ENCODE measurements at regions not wholly inside any gene's neighbourhood (a gene's known extent, or its start where the extent isn't known, plus 50 kb on each side); places are given as distances from the start of the nearest gene placed in this dataset.
A peak's percentile ranks its signal among the peaks of the same experiment; 100 is the strongest.

DNA sequence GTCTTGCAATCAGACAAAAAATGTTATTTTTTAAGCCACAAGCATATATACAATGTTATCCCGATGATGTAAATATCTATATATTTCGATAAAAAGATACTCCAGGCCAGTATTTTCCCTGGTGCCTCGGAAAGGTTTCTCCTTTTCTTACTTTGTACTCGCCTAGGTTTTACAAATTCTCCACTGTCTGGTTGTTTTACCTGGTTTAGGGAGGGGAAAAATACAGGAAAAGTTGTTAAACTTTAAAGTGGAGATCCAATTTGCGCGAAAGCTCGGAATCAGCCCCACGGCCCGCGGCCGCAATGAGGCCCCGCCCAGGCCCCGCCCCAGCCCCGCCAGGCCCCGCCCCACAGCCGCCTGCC lies 58.4 kb upstream of the WNT7B start:
- Histone ChIP-seq H3K27ac (peak overlapping the region; percentile 39 to 77), H3K27me3 (no peaks in the 10 kb centered on the region), H3K36me3 (no peaks in the 10 kb centered on the region), H3K4me3 (peak overlapping the region; percentile 43 to 47), H3K4me1 (peaks cover 0 to 19% (median 11%) of the 10 kb centered on the region in 4 donors), H3K9me3 (no peaks in the 10 kb centered on the region)
- intact Hi-C loops (cut with DNase I; ENCODE audit: low total_unique reads): no loop called here
- no peak for DNase-seq
- no peak for TF ChIP-seq CTCF (IDR thresholded peaks at IDR 0.05)

DNA sequence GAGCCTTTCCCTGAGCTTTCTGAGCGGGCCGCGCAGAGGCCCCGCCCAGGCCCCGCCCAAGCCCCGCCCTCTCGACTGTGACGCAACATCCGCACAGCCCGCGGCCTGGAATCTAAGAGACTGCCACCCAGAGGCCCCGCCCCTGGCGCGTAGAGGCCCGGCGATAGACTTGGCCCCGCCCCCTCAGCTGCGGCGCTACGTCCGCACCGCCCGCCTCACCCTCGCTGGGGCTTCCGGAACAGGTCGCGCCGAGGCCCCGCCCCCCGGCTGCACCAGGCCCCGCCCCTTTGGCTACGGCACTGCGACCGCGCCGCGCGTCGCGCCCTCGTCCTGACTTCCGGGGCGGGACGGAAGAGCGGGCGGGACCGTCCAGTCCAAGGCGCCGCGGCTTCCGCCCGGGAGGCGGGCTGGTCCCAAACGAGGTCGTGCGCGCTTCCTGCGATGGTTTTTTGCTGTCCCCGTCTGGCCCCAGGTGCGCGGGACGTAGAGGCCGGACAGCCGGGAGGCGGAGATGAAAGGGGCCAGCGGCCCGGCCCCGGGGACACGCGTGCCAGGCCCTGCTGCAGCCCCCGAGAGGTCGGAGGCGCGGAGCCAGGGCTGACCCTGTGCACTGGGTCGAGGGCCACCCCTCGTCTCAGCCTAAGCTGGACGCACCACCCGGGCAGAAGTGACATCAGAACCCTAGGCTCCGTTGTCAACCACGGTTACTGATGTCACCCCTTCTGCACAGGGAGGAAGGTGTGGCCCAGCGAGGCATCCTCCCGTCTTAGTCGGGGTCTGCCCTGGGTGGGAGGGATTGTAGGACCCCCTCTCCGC lies 59.0 kb upstream of the WNT7B start:
- DNase-seq: peak; percentile 99 to 100
- intact Hi-C loops (cut with DNase I; ENCODE audit: low total_unique reads): no loop called here
- Histone ChIP-seq H3K4me3 (peak overlapping the region; percentile 64 to 87), H3K27me3 (no peaks in the 10 kb centered on the region), H3K4me1 (peaks cover 0 to 19% (median 11%) of the 10 kb centered on the region in 4 donors), H3K9me3 (no peaks in the 10 kb centered on the region), H3K36me3 (no peaks in the 10 kb centered on the region), H3K27ac (peak overlapping the region; percentile 88 to 92)
- no peak for TF ChIP-seq CTCF (IDR thresholded peaks at IDR 0.05)

DNA sequence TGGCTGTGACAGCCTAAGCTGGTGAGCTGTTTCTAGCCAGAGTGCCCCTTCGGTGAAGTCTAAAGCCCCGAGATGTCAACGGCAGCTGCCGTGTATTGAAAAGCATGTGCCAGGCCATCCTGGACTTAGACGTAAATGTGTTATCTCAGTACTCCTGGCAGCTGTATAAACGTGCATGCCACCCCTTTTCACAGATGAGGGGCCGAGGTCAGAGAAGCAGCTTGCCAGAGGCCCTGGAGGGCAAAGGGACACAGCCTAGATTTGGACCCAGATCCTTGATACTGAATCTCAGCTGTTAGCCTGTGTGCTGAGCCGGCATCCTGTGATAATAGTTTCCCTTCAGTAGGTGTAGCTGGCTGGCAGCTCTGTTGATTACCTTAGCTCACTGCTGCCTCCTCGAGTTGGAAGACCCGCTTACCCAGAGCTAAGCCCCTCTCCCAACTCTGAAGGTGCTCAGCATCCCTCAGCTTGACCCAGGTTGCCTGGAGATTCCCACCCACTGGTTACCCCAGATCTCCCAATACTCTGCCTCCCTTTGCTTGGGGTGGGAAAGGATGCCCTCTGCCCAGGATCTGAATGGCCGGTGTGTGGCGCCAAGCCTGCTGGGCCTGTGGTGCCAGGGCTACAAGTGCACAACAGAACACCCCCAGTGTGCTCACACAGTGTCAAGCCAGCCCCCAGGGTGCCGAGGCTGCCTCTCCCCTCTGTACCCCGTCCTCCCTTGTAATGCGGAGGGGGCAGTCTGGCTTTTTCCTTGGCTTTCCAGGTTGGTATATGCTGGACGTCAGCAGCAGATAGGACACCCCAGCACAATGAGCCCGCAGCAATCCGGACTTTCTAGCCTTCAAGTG lies 59.8 kb upstream of the WNT7B start:
- peak; percentile 25 to 73 for DNase-seq
- Histone ChIP-seq H3K4me1 (peaks cover 0 to 24% (median 15%) of the 10 kb centered on the region in 4 donors), H3K9me3 (no peaks in the 10 kb centered on the region), H3K27me3 (no peaks in the 10 kb centered on the region), H3K27ac (peak overlapping the region; percentile 88 to 92), H3K36me3 (no peaks in the 10 kb centered on the region), H3K4me3 (peak overlapping the region; percentile 64 to 87)
- intact Hi-C loops (cut with DNase I; ENCODE audit: low total_unique reads): no loop called here
- TF ChIP-seq CTCF (IDR thresholded peaks at IDR 0.05): no peak

GRCh38 chr22:46038174-46038487 lies 61.2 kb upstream of the WNT7B start:
- peaks cover 0 to 36% (median 23%) of the 10 kb centered on the region in 4 donors for H3K4me1 ChIP-seq
- TF ChIP-seq CTCF (IDR thresholded peaks at IDR 0.05): no peak
- no peak overlapping the region for H3K4me3 ChIP-seq
- no peaks in the 10 kb centered on the region for H3K36me3 ChIP-seq
- intact Hi-C loops (cut with DNase I; ENCODE audit: low total_unique reads): no loop called here
- no peak for DNase-seq
- H3K27me3 ChIP-seq: no peaks in the 10 kb centered on the region
- H3K27ac ChIP-seq: no peak overlapping the region
- no peaks in the 10 kb centered on the region for H3K9me3 ChIP-seq

DNA sequence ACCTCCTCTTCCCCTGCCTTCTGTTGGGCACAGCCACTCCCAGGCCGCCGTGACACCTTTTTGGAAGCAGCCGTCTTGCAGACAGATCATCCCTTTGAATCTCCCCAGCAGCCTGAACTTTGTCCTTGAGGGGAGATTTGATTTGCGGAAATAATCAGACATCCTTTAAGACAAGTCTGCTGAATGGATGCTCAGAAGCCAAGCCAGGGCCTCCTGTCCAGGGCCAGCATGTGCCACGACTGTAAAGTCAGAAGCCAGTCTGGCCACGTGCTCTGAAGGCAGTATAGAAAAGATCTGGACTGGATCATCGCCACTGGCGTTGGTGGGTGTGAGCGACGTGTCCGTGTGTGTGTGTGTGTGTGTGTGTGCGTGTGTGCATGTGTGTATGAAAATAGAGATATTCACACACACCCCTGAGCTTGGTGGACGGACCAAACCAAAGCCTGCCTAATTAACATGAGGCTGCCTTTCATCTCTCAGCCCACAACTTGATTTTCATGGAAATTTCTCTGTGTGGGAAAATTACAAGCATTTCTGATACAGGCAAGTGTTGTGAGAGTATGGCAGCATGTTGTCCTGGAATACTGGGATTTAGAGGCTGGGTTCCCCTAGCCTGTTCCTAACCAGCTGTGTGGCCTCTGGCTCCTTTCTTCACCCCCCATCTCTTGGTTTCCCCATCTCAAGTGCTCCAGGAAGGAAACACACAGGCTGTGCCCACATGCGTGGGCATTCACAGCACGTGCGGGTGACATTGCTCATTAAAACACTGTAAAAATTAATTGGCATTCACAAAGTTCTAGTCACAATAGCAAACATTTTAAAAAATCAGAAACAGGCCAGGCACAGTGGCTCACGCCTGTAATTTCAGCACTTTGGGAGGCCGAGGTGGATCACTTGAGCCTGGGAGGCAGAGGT lies 61.8 kb upstream of the WNT7B start:
- Histone ChIP-seq H3K4me1 (peaks cover 0 to 43% (median 30%) of the 10 kb centered on the region in 4 donors), H3K9me3 (no peaks in the 10 kb centered on the region), H3K36me3 (no peaks in the 10 kb centered on the region), H3K27me3 (no peaks in the 10 kb centered on the region), H3K27ac (peak overlapping the region in 1 of 2 donors; percentile 27), H3K4me3 (no peak overlapping the region)
- intact Hi-C loops (cut with DNase I; ENCODE audit: low total_unique reads): no loop called here
- no peak for TF ChIP-seq CTCF (IDR thresholded peaks at IDR 0.05)
- DNase-seq: peak; percentile 21 to 62

Data from tibial artery (tissue), 4 donors.